Fibroblast of pulmonary artery (primary cell): ENCODE measurements at regions not wholly inside any gene's neighbourhood (a gene's known extent, or its start where the extent isn't known, plus 50 kb on each side); places are given as distances from the start of the nearest gene placed in this dataset.

Experiments
- DNase-seq: peaks from one replicate; pipeline ENCODE4 v3.0.0-alpha.2; 2010; ENCODE audit warnings: low read depth
- H3K4me3 ChIP-seq: replicated peaks from 2 replicates; pipeline ENCODE4 v1.5.1; 2011; ENCODE audit warnings: low read depth, mild to moderate bottlenecking, control low read depth, low read length, moderate library complexity
- CTCF ChIP-seq: IDR thresholded peaks from 2 replicates; pipeline ENCODE4 v1.5.1; 2011; ENCODE audit warnings: mild to moderate bottlenecking, control low read depth, low read length, inconsistent platforms; ENCODE audit errors: missing control alignments

- H3K4me3 ChIP-seq = no peak overlapping the region
- TF ChIP-seq CTCF = no peak
- DNase-seq = no peak
Observed at GRCh38 chr11:29326757-29327156, 690.1 kb downstream of the KCNA4 start.

GRCh38 chr11:29324328-29324727, 692.5 kb downstream of the KCNA4 start:
- H3K4me3 ChIP-seq = no peak overlapping the region
- TF ChIP-seq CTCF = no peak
- peak; percentile 58 for DNase-seq

- DNase-seq = peak; percentile 39
- H3K4me3 ChIP-seq = no peak overlapping the region
- TF ChIP-seq CTCF = no peak
Observed at GRCh38 chr11:29321293-29322132, 695.3 kb downstream of the KCNA4 start.

GRCh38 chr11:29320196-29320595, 696.6 kb downstream of the KCNA4 start:
- DNase-seq = peak; percentile 14
- TF ChIP-seq CTCF = no peak
- no peak overlapping the region for H3K4me3 ChIP-seq

GRCh38 chr11:29319210-29319609, 697.6 kb downstream of the KCNA4 start:
- H3K4me3 ChIP-seq = no peak overlapping the region
- peak; percentile 17 for DNase-seq
- no peak for TF ChIP-seq CTCF

- H3K4me3 ChIP-seq = no peak overlapping the region
- DNase-seq = peak; percentile 18
- TF ChIP-seq CTCF = no peak
Observed at GRCh38 chr11:29318134-29318845, 698.5 kb downstream of the KCNA4 start.

- DNase-seq = no peak
- no peak for TF ChIP-seq CTCF
- no peak overlapping the region for H3K4me3 ChIP-seq
Observed at GRCh38 chr11:29317694-29318093, 699.1 kb downstream of the KCNA4 start.
